Right atrium auricular region (tissue), 2 donors: ENCODE measurements at regions not wholly inside any gene's neighbourhood (a gene's known extent, or its start where the extent isn't known, plus 50 kb on each side); places are given as distances from the start of the nearest gene placed in this dataset.

Source experiments
- DNase-seq: peaks from one replicate; pipeline ENCODE4 v3.0.0-alpha.2; 2019; ENCODE audit warnings: low spot score
- H3K27ac ChIP-seq, 2 donors: fragments of 200-600 bp; sonication (generic); 1 replicate in 1 of 2; 2 replicates in 1 of 2; pipeline ENCODE4 v1.5.1; 2016 to 2019
- H3K27me3 ChIP-seq, 2 donors: fragments of 200-600 bp; sonication (generic); one replicate each; pipeline versions ENCODE4 v1.5.1 to v1.6.0; 2017 to 2019
- H3K36me3 ChIP-seq: fragments of 200-600 bp; sonication (generic); one replicate; pipeline ENCODE4 v1.5.1; 2016
- H3K4me1 ChIP-seq, 2 donors: fragments of 200-600 bp; sonication (generic); one replicate each; pipeline versions ENCODE4 v1.5.1 to v1.6.0; 2017 to 2019
- H3K4me3 ChIP-seq, 2 donors: fragments of 200-600 bp; sonication (generic); 1 replicate in 1 of 2; 2 replicates in 1 of 2; pipeline ENCODE4 v1.5.1; 2017 to 2019; ENCODE audit warnings: mild to moderate bottlenecking in 1 of 2, moderate library complexity in 1 of 2
- H3K9me3 ChIP-seq, 2 donors: fragments of 200-600 bp; sonication (generic); one replicate each; pipeline ENCODE4 v1.5.1; 2019
- CTCF ChIP-seq, 2 donors: fragments of 200-600 bp; sonication (generic); IDR thresholded peaks; one replicate each; pipeline ENCODE4 v1.5.1; 2019; ENCODE audit warnings: antibody characterized with exemption in 2 of 2

DNA sequence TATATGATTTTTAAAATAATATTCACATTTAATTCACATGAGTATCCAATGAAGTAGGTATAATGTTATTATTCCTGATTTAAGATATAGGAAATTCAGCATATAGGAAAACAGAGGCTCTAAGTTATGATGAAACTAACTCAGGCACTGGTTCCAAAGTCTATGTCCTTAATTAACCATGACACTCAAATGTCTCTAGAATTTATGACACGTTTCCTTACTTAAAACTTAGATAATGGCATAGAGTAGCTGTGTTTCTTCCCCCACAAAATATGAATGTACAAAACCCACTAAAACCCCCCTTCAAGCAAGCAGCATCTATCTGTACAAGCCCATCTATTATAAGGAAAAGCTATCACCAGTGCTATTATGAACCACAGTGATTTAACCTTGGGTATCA lies 72.9 kb upstream of the CDK1 start:
- DNase-seq: no peak
- Histone ChIP-seq H3K4me3 (no peak overlapping the region), H3K36me3 (no peaks in the 10 kb centered on the region), H3K9me3 (no peaks in the 10 kb centered on the region), H3K27me3 (no peaks in the 10 kb centered on the region), H3K27ac (no peak overlapping the region), H3K4me1 (no peaks in the 10 kb centered on the region)
- no peak for TF ChIP-seq CTCF (IDR thresholded peaks at IDR 0.05)

GRCh38 chr10:60704471-60704870 lies 73.8 kb upstream of the CDK1 start:
- DNase-seq: no peak
- no peaks in the 10 kb centered on the region for H3K27me3 ChIP-seq
- no peak overlapping the region for H3K4me3 ChIP-seq
- H3K9me3 ChIP-seq: no peaks in the 10 kb centered on the region
- H3K36me3 ChIP-seq: no peaks in the 10 kb centered on the region
- no peaks in the 10 kb centered on the region for H3K4me1 ChIP-seq
- TF ChIP-seq CTCF (IDR thresholded peaks at IDR 0.05): no peak
- no peak overlapping the region for H3K27ac ChIP-seq

DNA sequence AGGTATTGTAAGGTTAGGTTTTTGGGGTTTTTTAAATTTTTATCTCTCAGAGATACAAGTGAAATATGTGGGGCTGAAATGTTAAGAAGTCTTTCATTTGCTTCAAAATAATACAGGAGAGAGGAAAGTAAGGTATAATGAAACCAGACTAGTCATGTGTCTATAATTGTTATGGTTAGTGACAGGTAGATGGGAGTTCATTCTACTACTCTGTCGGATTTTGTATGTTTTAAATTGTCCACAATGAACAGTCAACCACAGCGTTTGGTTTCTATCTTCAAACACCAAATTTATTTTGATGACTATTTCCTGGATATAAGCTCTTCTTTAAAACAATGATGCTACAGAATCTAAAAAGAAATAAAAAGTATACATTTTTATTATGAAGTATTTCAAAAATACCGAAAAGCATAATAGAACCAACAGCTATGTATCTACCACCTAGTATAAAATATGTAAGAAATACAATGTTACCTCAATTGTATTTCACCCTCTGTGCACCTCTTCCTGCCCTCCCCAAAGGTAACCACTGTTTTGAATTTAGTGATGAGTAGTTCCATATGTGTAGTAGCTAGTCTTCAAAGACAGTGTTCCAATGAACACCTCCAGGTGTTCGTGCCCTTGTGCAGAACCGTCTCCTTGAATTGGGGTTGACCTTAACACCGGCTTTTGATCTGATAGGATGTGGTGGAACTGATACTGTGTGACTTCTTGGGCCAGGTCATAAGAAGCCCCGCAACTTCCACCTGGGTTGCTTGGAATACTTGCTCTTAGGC lies 74.8 kb upstream of the CDK1 start:
- no peak for TF ChIP-seq CTCF (IDR thresholded peaks at IDR 0.05)
- no peaks in the 10 kb centered on the region for H3K27me3 ChIP-seq
- no peak overlapping the region for H3K4me3 ChIP-seq
- no peak for DNase-seq
- H3K4me1 ChIP-seq: no peaks in the 10 kb centered on the region
- no peaks in the 10 kb centered on the region for H3K9me3 ChIP-seq
- H3K36me3 ChIP-seq: no peaks in the 10 kb centered on the region
- H3K27ac ChIP-seq: no peak overlapping the region

DNA sequence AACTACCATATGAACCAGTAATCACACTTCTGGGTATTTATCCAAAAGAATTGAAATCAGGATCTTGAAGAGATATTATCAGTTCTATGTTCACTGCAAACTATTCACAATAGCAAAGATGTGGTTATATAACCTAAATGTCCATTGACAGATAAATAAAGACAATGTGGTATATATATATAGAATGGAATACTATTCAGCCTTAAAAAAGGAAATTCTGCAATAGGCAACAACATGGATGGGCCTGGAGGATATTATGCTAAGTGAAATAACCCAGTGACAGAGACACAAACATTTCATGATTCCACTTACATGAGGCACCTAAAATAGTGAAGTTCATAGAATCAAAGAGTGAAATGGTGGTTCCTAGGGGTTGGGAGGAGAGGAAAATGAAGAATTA lies 90.6 kb upstream of the CDK1 start:
- Histone ChIP-seq H3K27ac (no peak overlapping the region), H3K27me3 (no peaks in the 10 kb centered on the region), H3K4me1 (no peaks in the 10 kb centered on the region), H3K9me3 (peaks cover 0 to 8% of the 10 kb centered on the region in 2 donors), H3K36me3 (no peaks in the 10 kb centered on the region), H3K4me3 (no peak overlapping the region)
- no peak for TF ChIP-seq CTCF (IDR thresholded peaks at IDR 0.05)
- no peak for DNase-seq

DNA sequence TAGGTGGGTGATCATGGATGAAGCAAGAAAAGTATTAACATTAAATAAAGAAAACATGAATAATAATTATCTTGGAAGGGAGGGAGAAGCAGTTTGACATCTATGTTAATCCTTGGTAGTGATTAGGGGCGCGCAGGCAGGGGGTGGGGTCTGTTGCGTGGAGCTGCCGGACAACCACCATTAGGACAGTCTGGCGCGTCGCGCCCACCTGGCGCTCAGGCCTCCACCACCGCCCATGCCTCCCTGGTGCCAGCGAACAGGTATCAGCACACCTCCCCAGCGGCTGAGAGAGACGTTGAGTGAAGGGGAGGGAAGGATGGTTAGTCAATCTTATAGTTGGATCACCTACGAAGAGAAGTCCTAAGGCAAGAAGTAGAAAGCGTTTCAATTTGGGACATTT lies 94.2 kb upstream of the CDK1 start:
- DNase-seq: no peak
- no peak for TF ChIP-seq CTCF (IDR thresholded peaks at IDR 0.05)
- H3K4me1 ChIP-seq: no peaks in the 10 kb centered on the region

DNA sequence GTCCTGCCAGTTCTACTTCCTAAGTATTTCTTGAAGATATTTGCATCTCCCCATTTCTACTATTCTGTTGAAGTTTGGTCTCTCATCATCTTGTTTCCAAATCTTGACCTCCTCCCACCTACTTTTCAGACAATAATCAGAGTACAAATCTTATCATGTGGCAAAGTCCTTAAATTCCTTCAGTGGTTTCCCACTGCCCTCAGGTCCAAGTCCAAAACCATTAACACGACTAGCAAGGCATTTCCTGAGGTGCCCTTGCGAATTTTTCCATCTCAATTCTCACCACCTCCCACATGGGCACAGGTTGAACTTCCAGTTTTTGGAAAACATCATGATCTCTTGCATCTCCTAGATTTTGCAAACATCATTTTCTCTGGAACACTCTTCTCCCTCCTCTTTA lies 97.2 kb upstream of the CDK1 start:
- H3K36me3 ChIP-seq: no peaks in the 10 kb centered on the region
- no peak overlapping the region for H3K27ac ChIP-seq
- H3K9me3 ChIP-seq: no peaks in the 10 kb centered on the region
- H3K4me1 ChIP-seq: no peaks in the 10 kb centered on the region
- no peak overlapping the region for H3K4me3 ChIP-seq
- no peak for TF ChIP-seq CTCF (IDR thresholded peaks at IDR 0.05)
- no peak for DNase-seq
- H3K27me3 ChIP-seq: no peaks in the 10 kb centered on the region

More for the DNA sequence above, 94.2 kb upstream of the CDK1 start:
- Histone ChIP-seq H3K36me3 (no peaks in the 10 kb centered on the region), H3K27me3 (no peaks in the 10 kb centered on the region), H3K9me3 (peaks cover 0 to 2% of the 10 kb centered on the region in 2 donors), H3K27ac (no peak overlapping the region), H3K4me3 (no peak overlapping the region)
